GM12878 (cell line): ENCODE measurements at regions not wholly inside any gene's neighbourhood (a gene's known extent, or its start where the extent isn't known, plus 50 kb on each side); places are given as distances from the start of the nearest gene placed in this dataset.

ENCODE experiments used
- ESRRA ChIP-seq: IDR thresholded peaks from 2 replicates; pipeline ENCODE4 v1.6.1; 2012; ENCODE audit warnings: mild to moderate bottlenecking, low read length, improper control_type of control experiment
- EZH2 ChIP-seq: IDR thresholded peaks from 2 replicates; pipeline ENCODE4 v1.6.1; 2012; ENCODE audit warnings: low read depth, mild to moderate bottlenecking, control low read depth, inconsistent platforms, low read length, borderline replicate concordance; ENCODE audit not compliant: control insufficient read depth
- IKZF1 ChIP-seq: fragments of 450-650 bp; conservative IDR thresholded peaks from 2 replicates; pipeline ENCODE4 v1.6.1; 2017; ENCODE audit warnings: antibody characterized with exemption, mild to moderate bottlenecking
- POLR2A ChIP-seq: IDR thresholded peaks from 2 replicates; pipeline ENCODE4 v1.6.1; 2011; ENCODE audit warnings: low read depth, mild to moderate bottlenecking, low read length
- SIN3A ChIP-seq: IDR thresholded peaks from 2 replicates; pipeline ENCODE4 v1.6.1; 2012; ENCODE audit warnings: low read depth, low read length, improper control_type of control experiment
- SMAD1 ChIP-seq: fragments of 450-650 bp; IDR thresholded peaks from 2 replicates; pipeline ENCODE4 v1.6.1; 2018; ENCODE audit warnings: mild to moderate bottlenecking, low read depth; ENCODE audit not compliant: partially characterized antibody
- SRF ChIP-seq, 2 experiments: IDR thresholded peaks; 2 replicates each; pipeline ENCODE4 v1.6.1; 2011; ENCODE audit warnings: low read depth in 2 of 2, low read length in 2 of 2, mild to moderate bottlenecking in 1 of 2, moderate library complexity in 1 of 2
- TF ChIP-seq, protein P1 (sequence below): fragments of 450-650 bp; IDR thresholded peaks from 2 replicates; pipeline ENCODE4 v1.6.1; 2017; ENCODE audit warnings: mild to moderate bottlenecking, moderate library complexity
- TF ChIP-seq, protein P2 (sequence below), 3 experiments: IDR thresholded peaks in 2 of 3; conservative IDR thresholded peaks in 1 of 3; 2 replicates each; pipeline ENCODE4 v1.5.1; 2011; ENCODE audit warnings: low read depth in 3 of 3, low read length in 3 of 3, mild to moderate bottlenecking in 3 of 3, control low read depth in 2 of 3, moderate library complexity in 2 of 3, inconsistent platforms in 1 of 3, mixed read lengths in 1 of 3; ENCODE audit not compliant: control insufficient read depth in 2 of 3, insufficient read depth in 1 of 3; ENCODE audit errors: extremely low read depth in 1 of 3
- TF ChIP-seq, protein P3 (sequence below): fragments of 450-650 bp; IDR thresholded peaks from 2 replicates; pipeline ENCODE4 v1.6.1; 2017; ENCODE audit warnings: mild to moderate bottlenecking, low read depth, inconsistent platforms; ENCODE audit not compliant: poor library complexity, severe bottlenecking
- TF ChIP-seq, protein P4 (sequence below): IDR thresholded peaks from 2 replicates; pipeline ENCODE4 v1.6.1; 2012; ENCODE audit warnings: mild to moderate bottlenecking, low read depth, low read length

DNA sequence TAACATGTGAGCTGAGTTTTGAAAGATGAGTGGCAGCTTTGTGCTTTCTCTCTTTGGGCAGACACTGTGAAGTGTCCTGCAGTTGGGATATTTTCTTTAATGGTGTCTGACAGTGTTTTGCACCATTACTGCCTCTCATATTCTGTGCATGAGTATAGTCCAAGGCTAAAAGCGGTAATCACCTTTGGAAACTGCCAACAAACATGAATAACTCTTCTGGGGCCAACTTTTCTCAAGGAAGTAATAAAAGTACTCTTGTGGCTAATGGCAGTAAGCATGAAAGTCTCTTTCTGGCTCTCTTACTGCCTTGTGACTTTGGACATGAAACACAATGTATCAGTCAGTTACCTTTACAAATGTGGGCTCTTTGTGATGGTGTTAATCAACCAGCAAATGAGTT lies 91.7 kb upstream of the SOX4 start:
- TF ChIP-seq EZH2, result no peak
- no peak for TF ChIP-seq ESRRA
- TF ChIP-seq, protein P1, sequence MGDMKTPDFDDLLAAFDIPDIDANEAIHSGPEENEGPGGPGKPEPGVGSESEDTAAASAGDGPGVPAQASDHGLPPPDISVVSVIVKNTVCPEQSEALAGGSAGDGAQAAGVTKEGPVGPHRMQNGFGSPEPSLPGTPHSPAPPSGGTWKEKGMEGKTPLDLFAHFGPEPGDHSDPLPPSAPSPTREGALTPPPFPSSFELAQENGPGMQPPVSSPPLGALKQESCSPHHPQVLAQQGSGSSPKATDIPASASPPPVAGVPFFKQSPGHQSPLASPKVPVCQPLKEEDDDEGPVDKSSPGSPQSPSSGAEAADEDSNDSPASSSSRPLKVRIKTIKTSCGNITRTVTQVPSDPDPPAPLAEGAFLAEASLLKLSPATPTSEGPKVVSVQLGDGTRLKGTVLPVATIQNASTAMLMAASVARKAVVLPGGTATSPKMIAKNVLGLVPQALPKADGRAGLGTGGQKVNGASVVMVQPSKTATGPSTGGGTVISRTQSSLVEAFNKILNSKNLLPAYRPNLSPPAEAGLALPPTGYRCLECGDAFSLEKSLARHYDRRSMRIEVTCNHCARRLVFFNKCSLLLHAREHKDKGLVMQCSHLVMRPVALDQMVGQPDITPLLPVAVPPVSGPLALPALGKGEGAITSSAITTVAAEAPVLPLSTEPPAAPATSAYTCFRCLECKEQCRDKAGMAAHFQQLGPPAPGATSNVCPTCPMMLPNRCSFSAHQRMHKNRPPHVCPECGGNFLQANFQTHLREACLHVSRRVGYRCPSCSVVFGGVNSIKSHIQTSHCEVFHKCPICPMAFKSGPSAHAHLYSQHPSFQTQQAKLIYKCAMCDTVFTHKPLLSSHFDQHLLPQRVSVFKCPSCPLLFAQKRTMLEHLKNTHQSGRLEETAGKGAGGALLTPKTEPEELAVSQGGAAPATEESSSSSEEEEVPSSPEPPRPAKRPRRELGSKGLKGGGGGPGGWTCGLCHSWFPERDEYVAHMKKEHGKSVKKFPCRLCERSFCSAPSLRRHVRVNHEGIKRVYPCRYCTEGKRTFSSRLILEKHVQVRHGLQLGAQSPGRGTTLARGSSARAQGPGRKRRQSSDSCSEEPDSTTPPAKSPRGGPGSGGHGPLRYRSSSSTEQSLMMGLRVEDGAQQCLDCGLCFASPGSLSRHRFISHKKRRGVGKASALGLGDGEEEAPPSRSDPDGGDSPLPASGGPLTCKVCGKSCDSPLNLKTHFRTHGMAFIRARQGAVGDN, result no peak
- TF ChIP-seq POLR2A, result no peak
- no peak for TF ChIP-seq SRF (IDR thresholded peaks at IDR 0.05; ENCODE audit: low read depth in 2 of 2, low read length in 2 of 2)
- TF ChIP-seq, protein P2, sequence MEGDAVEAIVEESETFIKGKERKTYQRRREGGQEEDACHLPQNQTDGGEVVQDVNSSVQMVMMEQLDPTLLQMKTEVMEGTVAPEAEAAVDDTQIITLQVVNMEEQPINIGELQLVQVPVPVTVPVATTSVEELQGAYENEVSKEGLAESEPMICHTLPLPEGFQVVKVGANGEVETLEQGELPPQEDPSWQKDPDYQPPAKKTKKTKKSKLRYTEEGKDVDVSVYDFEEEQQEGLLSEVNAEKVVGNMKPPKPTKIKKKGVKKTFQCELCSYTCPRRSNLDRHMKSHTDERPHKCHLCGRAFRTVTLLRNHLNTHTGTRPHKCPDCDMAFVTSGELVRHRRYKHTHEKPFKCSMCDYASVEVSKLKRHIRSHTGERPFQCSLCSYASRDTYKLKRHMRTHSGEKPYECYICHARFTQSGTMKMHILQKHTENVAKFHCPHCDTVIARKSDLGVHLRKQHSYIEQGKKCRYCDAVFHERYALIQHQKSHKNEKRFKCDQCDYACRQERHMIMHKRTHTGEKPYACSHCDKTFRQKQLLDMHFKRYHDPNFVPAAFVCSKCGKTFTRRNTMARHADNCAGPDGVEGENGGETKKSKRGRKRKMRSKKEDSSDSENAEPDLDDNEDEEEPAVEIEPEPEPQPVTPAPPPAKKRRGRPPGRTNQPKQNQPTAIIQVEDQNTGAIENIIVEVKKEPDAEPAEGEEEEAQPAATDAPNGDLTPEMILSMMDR (IDR thresholded peaks at IDR 0.05 in 2 of 3, conservative IDR thresholded peaks at IDR 0.05 in 1 of 3; ENCODE audit: control insufficient read depth in 2 of 3, extremely low read depth in 1 of 3, insufficient read depth in 1 of 3, low read depth in 3 of 3, low read length in 3 of 3), result no peak
- no peak for TF ChIP-seq SMAD1
- no peak for TF ChIP-seq IKZF1
- TF ChIP-seq SIN3A, result no peak
- TF ChIP-seq, protein P3, sequence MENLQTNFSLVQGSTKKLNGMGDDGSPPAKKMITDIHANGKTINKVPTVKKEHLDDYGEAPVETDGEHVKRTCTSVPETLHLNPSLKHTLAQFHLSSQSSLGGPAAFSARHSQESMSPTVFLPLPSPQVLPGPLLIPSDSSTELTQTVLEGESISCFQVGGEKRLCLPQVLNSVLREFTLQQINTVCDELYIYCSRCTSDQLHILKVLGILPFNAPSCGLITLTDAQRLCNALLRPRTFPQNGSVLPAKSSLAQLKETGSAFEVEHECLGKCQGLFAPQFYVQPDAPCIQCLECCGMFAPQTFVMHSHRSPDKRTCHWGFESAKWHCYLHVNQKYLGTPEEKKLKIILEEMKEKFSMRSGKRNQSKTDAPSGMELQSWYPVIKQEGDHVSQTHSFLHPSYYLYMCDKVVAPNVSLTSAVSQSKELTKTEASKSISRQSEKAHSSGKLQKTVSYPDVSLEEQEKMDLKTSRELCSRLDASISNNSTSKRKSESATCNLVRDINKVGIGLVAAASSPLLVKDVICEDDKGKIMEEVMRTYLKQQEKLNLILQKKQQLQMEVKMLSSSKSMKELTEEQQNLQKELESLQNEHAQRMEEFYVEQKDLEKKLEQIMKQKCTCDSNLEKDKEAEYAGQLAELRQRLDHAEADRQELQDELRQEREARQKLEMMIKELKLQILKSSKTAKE, result no peak
- TF ChIP-seq, protein P4, sequence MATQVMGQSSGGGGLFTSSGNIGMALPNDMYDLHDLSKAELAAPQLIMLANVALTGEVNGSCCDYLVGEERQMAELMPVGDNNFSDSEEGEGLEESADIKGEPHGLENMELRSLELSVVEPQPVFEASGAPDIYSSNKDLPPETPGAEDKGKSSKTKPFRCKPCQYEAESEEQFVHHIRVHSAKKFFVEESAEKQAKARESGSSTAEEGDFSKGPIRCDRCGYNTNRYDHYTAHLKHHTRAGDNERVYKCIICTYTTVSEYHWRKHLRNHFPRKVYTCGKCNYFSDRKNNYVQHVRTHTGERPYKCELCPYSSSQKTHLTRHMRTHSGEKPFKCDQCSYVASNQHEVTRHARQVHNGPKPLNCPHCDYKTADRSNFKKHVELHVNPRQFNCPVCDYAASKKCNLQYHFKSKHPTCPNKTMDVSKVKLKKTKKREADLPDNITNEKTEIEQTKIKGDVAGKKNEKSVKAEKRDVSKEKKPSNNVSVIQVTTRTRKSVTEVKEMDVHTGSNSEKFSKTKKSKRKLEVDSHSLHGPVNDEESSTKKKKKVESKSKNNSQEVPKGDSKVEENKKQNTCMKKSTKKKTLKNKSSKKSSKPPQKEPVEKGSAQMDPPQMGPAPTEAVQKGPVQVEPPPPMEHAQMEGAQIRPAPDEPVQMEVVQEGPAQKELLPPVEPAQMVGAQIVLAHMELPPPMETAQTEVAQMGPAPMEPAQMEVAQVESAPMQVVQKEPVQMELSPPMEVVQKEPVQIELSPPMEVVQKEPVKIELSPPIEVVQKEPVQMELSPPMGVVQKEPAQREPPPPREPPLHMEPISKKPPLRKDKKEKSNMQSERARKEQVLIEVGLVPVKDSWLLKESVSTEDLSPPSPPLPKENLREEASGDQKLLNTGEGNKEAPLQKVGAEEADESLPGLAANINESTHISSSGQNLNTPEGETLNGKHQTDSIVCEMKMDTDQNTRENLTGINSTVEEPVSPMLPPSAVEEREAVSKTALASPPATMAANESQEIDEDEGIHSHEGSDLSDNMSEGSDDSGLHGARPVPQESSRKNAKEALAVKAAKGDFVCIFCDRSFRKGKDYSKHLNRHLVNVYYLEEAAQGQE, result no peak
